Vagina (tissue), 2 donors: ENCODE measurements at regions not wholly inside any gene's neighbourhood (a gene's known extent, or its start where the extent isn't known, plus 50 kb on each side); places are given as distances from the start of the nearest gene placed in this dataset.

Source experiments
- DNase-seq, 2 donors: peaks; one replicate each; pipeline ENCODE4 v3.0.0-alpha.2; 2017; ENCODE audit errors: extremely low spot score in 2 of 2
- H3K27ac ChIP-seq: fragments of 200-600 bp; sonication (generic); one replicate; pipeline ENCODE4 v1.5.1; 2019
- H3K27me3 ChIP-seq: fragments of 200-600 bp; sonication (generic); one replicate; pipeline ENCODE4 v1.5.1; 2019
- H3K36me3 ChIP-seq, 2 donors: fragments of 200-600 bp; sonication (generic); one replicate each; pipeline ENCODE4 v1.5.1; 2017 to 2019
- H3K4me1 ChIP-seq: fragments of 200-600 bp; sonication (generic); one replicate; pipeline ENCODE4 v1.5.1; 2019
- H3K4me3 ChIP-seq, 2 donors: fragments of 200-600 bp; sonication (generic); 1 replicate in 1 of 2; 2 replicates in 1 of 2; pipeline ENCODE4 v1.5.1; 2016 to 2019
- H3K9me3 ChIP-seq: fragments of 200-600 bp; sonication (generic); one replicate; pipeline ENCODE4 v1.5.1; 2019
- CTCF ChIP-seq, 3 experiments: fragments of 450-650 bp in 2 of 3; fragments of 200-600 bp in 1 of 3; sonication (generic) in 1 of 3; IDR thresholded peaks; one replicate each; pipeline ENCODE4 v1.5.1; 2017 to 2019; ENCODE audit warnings: antibody characterized with exemption in 3 of 3, mild to moderate bottlenecking in 2 of 3, moderate library complexity in 2 of 3
- POLR2A ChIP-seq, 2 donors: fragments of 450-650 bp; IDR thresholded peaks; one replicate each; pipeline ENCODE4 v1.6.1; 2017; ENCODE audit warnings: antibody characterized with exemption in 2 of 2, mild to moderate bottlenecking in 2 of 2, moderate library complexity in 2 of 2
- POLR2AphosphoS5 ChIP-seq, 2 donors: sonication (generic); formaldehyde crosslinking; IDR thresholded peaks; one replicate each; pipeline ENCODE4 v1.9.0; 2017; ENCODE audit warnings: antibody characterized with exemption in 2 of 2, mild to moderate bottlenecking in 2 of 2, low read depth in 1 of 2; ENCODE audit not compliant: insufficient read depth in 1 of 2
- intact Hi-C: fragments of 100-400 bp; cut with DNase I; formaldehyde crosslinking; loops from one replicate; pipeline ENCODE4 v1.15.1; 2023

GRCh38 chr20:60968853-60969720, 283.0 kb upstream of the CDH4 start:
- TF ChIP-seq CTCF (IDR thresholded peaks at IDR 0.05) (no peak), POLR2A (IDR thresholded peaks at IDR 0.05) (no peak), POLR2AphosphoS5 (IDR thresholded peaks at IDR 0.05; ENCODE audit: insufficient read depth in 1 of 2, low read depth in 1 of 2) (no peak)
- H3K27me3 ChIP-seq = no peaks in the 10 kb centered on the region
- no peaks in the 10 kb centered on the region for H3K36me3 ChIP-seq
- no peak overlapping the region for H3K4me3 ChIP-seq
- peak in 1 of 2 donors; percentile 65 for DNase-seq
- intact Hi-C loops = no loop called here
- no peak overlapping the region for H3K27ac ChIP-seq
- H3K4me1 ChIP-seq = no peaks in the 10 kb centered on the region
- H3K9me3 ChIP-seq = no peaks in the 10 kb centered on the region

GRCh38 chr20:60970601-60971000, 281.5 kb upstream of the CDH4 start:
- Histone ChIP-seq H3K9me3 (no peaks in the 10 kb centered on the region), H3K4me1 (no peaks in the 10 kb centered on the region), H3K4me3 (no peak overlapping the region), H3K27ac (no peak overlapping the region), H3K36me3 (no peaks in the 10 kb centered on the region), H3K27me3 (no peaks in the 10 kb centered on the region)
- DNase-seq = peak in 1 of 2 donors; percentile 70
- TF ChIP-seq POLR2A (IDR thresholded peaks at IDR 0.05) = no peak
- no peak for TF ChIP-seq CTCF (IDR thresholded peaks at IDR 0.05)
- TF ChIP-seq POLR2AphosphoS5 (IDR thresholded peaks at IDR 0.05; ENCODE audit: insufficient read depth in 1 of 2, low read depth in 1 of 2) = no peak
- intact Hi-C loops = no loop called here

GRCh38 chr20:60974022-60974421, 278.0 kb upstream of the CDH4 start:
- intact Hi-C loops = no loop called here
- Histone ChIP-seq H3K36me3 (no peaks in the 10 kb centered on the region), H3K4me1 (no peaks in the 10 kb centered on the region), H3K27ac (no peak overlapping the region), H3K9me3 (no peaks in the 10 kb centered on the region), H3K27me3 (no peaks in the 10 kb centered on the region), H3K4me3 (no peak overlapping the region)
- no peak for TF ChIP-seq POLR2A (IDR thresholded peaks at IDR 0.05)
- TF ChIP-seq CTCF (IDR thresholded peaks at IDR 0.05) = no peak
- TF ChIP-seq POLR2AphosphoS5 (IDR thresholded peaks at IDR 0.05; ENCODE audit: insufficient read depth in 1 of 2, low read depth in 1 of 2) = no peak
- no peak for DNase-seq

- no peak overlapping the region for H3K4me3 ChIP-seq
- H3K27ac ChIP-seq = no peak overlapping the region
- no peaks in the 10 kb centered on the region for H3K9me3 ChIP-seq
- TF ChIP-seq POLR2AphosphoS5 (IDR thresholded peaks at IDR 0.05; ENCODE audit: insufficient read depth in 1 of 2, low read depth in 1 of 2) = no peak
- TF ChIP-seq POLR2A (IDR thresholded peaks at IDR 0.05) = no peak
- TF ChIP-seq CTCF (IDR thresholded peaks at IDR 0.05) = no peak
- no peaks in the 10 kb centered on the region for H3K4me1 ChIP-seq
- intact Hi-C loops = no loop called here
- H3K36me3 ChIP-seq = no peaks in the 10 kb centered on the region
- DNase-seq = no peak
- no peaks in the 10 kb centered on the region for H3K27me3 ChIP-seq
Observed at GRCh38 chr20:60974441-60974945, 277.6 kb upstream of the CDH4 start.

- intact Hi-C loops = no loop called here
- no peaks in the 10 kb centered on the region for H3K9me3 ChIP-seq
- H3K4me3 ChIP-seq = no peak overlapping the region
- TF ChIP-seq POLR2A (IDR thresholded peaks at IDR 0.05) = no peak
- no peak for TF ChIP-seq POLR2AphosphoS5 (IDR thresholded peaks at IDR 0.05; ENCODE audit: insufficient read depth in 1 of 2, low read depth in 1 of 2)
- no peak for TF ChIP-seq CTCF (IDR thresholded peaks at IDR 0.05)
- no peak for DNase-seq
- no peak overlapping the region for H3K27ac ChIP-seq
- H3K36me3 ChIP-seq = no peaks in the 10 kb centered on the region
- H3K4me1 ChIP-seq = no peaks in the 10 kb centered on the region
- H3K27me3 ChIP-seq = no peaks in the 10 kb centered on the region
Observed at GRCh38 chr20:60976139-60976538, 275.9 kb upstream of the CDH4 start.
